H9 (cell line): ENCODE measurements at regions not wholly inside any gene's neighbourhood (a gene's known extent, or its start where the extent isn't known, plus 50 kb on each side); places are given as distances from the start of the nearest gene placed in this dataset.
A peak's percentile ranks its signal among the peaks of the same experiment; 100 is the strongest.
"Not testable (repeated sequence)": the region's sequence is repeated elsewhere in the genome, so short reads cannot be mapped to it uniquely, and the experiment has no call there.

Source experiments
- DNase-seq: peaks from one replicate; pipeline ENCODE4 v3.0.0-alpha.2; 2017
- H2AFZ ChIP-seq: one replicate; pipeline ENCODE4 v1.6.1; 2013; ENCODE audit warnings: mild to moderate bottlenecking, low read length, control low read depth, moderate library complexity
- H2AK5ac ChIP-seq: 2 replicates; pipeline ENCODE4 v1.6.1; 2013; ENCODE audit warnings: low read length, control low read depth, mixed read lengths; ENCODE audit not compliant: insufficient read length
- H2BK120ac ChIP-seq: one replicate; pipeline ENCODE4 v1.6.1; 2013; ENCODE audit warnings: low read depth, mild to moderate bottlenecking, low read length, control low read depth, inconsistent platforms; ENCODE audit not compliant: poor library complexity, severe bottlenecking
- H2BK12ac ChIP-seq: 2 replicates; pipeline ENCODE4 v1.6.1; 2013; ENCODE audit warnings: low read length, control low read depth, mixed read lengths, low read depth; ENCODE audit not compliant: insufficient read length
- H2BK15ac ChIP-seq: 2 replicates; pipeline ENCODE4 v1.6.1; 2013; ENCODE audit warnings: low read depth, low read length, control low read depth
- H2BK20ac ChIP-seq: one replicate; pipeline ENCODE4 v1.6.1; 2013; ENCODE audit warnings: low read depth, mild to moderate bottlenecking, low read length, control low read depth, inconsistent platforms; ENCODE audit not compliant: poor library complexity, severe bottlenecking
- H2BK5ac ChIP-seq: 2 replicates; pipeline ENCODE4 v1.6.1; 2013; ENCODE audit warnings: low read length, control low read depth, mixed read lengths; ENCODE audit not compliant: insufficient read length
- H3K14ac ChIP-seq: 2 replicates; pipeline ENCODE4 v1.6.1; 2013; ENCODE audit warnings: low read length, control low read depth; ENCODE audit not compliant: insufficient read depth
- H3K18ac ChIP-seq: 2 replicates; pipeline ENCODE4 v1.6.1; 2013; ENCODE audit warnings: low read depth, mild to moderate bottlenecking, mixed read lengths, low read length, control low read depth; ENCODE audit not compliant: insufficient read length
- H3K23ac ChIP-seq: 2 replicates; pipeline ENCODE4 v1.6.1; 2013; ENCODE audit warnings: low read length, control low read depth, mixed read lengths, low read depth; ENCODE audit not compliant: insufficient read length
- H3K23me2 ChIP-seq: 2 replicates; pipeline ENCODE4 v1.6.1; 2013; ENCODE audit warnings: low read depth, mild to moderate bottlenecking, mixed read lengths, low read length, control low read depth; ENCODE audit not compliant: insufficient read length, poor library complexity, severe bottlenecking
- H3K27ac ChIP-seq: 2 replicates; pipeline ENCODE4 v1.5.1; 2013; ENCODE audit warnings: low read length, control low read depth, mixed read lengths, low read depth; ENCODE audit not compliant: insufficient read length
- H3K27me3 ChIP-seq: 2 replicates; pipeline ENCODE4 v1.6.1; 2013; ENCODE audit warnings: low read length, control low read depth, inconsistent platforms; ENCODE audit not compliant: insufficient read depth
- H3K4ac ChIP-seq: 2 replicates; pipeline ENCODE4 v1.6.1; 2013; ENCODE audit warnings: low read depth, mild to moderate bottlenecking, control low read depth, inconsistent platforms, low read length, moderate library complexity
- H3K4me1 ChIP-seq: 2 replicates; pipeline ENCODE4 v1.6.1; 2013; ENCODE audit warnings: low read length, control low read depth, inconsistent platforms; ENCODE audit not compliant: insufficient read depth
- H3K4me2 ChIP-seq: 2 replicates; pipeline ENCODE4 v1.6.1; 2013; ENCODE audit warnings: low read length, control low read depth, mixed read lengths; ENCODE audit not compliant: insufficient read length, insufficient read depth
- H3K56ac ChIP-seq: 2 replicates; pipeline ENCODE4 v1.6.1; 2013; ENCODE audit warnings: low read depth, mild to moderate bottlenecking, mixed read lengths, low read length, control low read depth; ENCODE audit not compliant: insufficient read length
- H3K79me1 ChIP-seq: 2 replicates; pipeline ENCODE4 v1.6.1; 2013; ENCODE audit warnings: low read depth, mild to moderate bottlenecking, moderate library complexity, low read length, control low read depth, inconsistent platforms; ENCODE audit not compliant: insufficient read depth, poor library complexity, severe bottlenecking
- H3K79me2 ChIP-seq: 2 replicates; pipeline ENCODE4 v1.6.1; 2013; ENCODE audit warnings: low read length, control low read depth, inconsistent platforms; ENCODE audit not compliant: insufficient read depth
- H3K9ac ChIP-seq: 2 replicates; pipeline ENCODE4 v1.6.1; 2013; ENCODE audit warnings: low read length, control low read depth, mixed read lengths; ENCODE audit not compliant: insufficient read length; ENCODE audit errors: extremely low read depth
- H3K9me3 ChIP-seq: one replicate; pipeline ENCODE4 v1.6.1; 2013; ENCODE audit warnings: low read depth, low read length, inconsistent platforms; ENCODE audit not compliant: control insufficient read depth
- H3T11ph ChIP-seq: one replicate; pipeline ENCODE4 v1.6.1; 2013; ENCODE audit warnings: mild to moderate bottlenecking, low read length, control low read depth, inconsistent platforms
- H4K20me1 ChIP-seq: one replicate; pipeline ENCODE4 v1.6.1; 2013; ENCODE audit not compliant: control insufficient read depth, insufficient read length, insufficient read depth
- H4K5ac ChIP-seq: 2 replicates; pipeline ENCODE4 v1.6.1; 2013; ENCODE audit warnings: low read depth, mild to moderate bottlenecking, mixed read lengths, low read length, control low read depth; ENCODE audit not compliant: insufficient read length
- H4K8ac ChIP-seq: replicated peaks from 2 replicates; pipeline ENCODE4 v1.6.1; 2013; ENCODE audit warnings: low read length, control low read depth, mixed read lengths, low read depth; ENCODE audit not compliant: insufficient read length
- H4K91ac ChIP-seq: 2 replicates; pipeline ENCODE4 v1.6.1; 2013; ENCODE audit warnings: low read depth, mild to moderate bottlenecking, moderate library complexity, mixed read lengths, low read length, control low read depth; ENCODE audit not compliant: insufficient read length
- H3K27ac Mint-ChIP-seq, 3 experiments: 2 replicates in 2 of 3; 3 replicates in 1 of 3; pipeline ENCODE4 v1.8.0; 2020 to 2021; ENCODE audit warnings: mixed read lengths in 3 of 3, mild to moderate bottlenecking in 1 of 3, moderate library complexity in 1 of 3
- H3K27me3 Mint-ChIP-seq: 2 replicates; pipeline ENCODE4 v1.8.0; 2021; ENCODE audit warnings: low read depth, mild to moderate bottlenecking, moderate library complexity, mixed read lengths
- H3K36me3 Mint-ChIP-seq, 3 experiments: 2 replicates in 2 of 3; 3 replicates in 1 of 3; pipeline ENCODE4 v1.8.0; 2020 to 2021; ENCODE audit warnings: low read depth in 3 of 3, mixed read lengths in 3 of 3; ENCODE audit not compliant: insufficient read depth in 1 of 3
- H3K4me1 Mint-ChIP-seq, 2 experiments: 2 replicates each; pipeline ENCODE4 v1.8.0; 2020; ENCODE audit warnings: mixed read lengths in 2 of 2
- H3K4me3 Mint-ChIP-seq, 2 experiments: 2 replicates in 1 of 2; 3 replicates in 1 of 2; pipeline ENCODE4 v1.8.0; 2020 to 2021; ENCODE audit warnings: mild to moderate bottlenecking in 2 of 2, mixed read lengths in 2 of 2, moderate library complexity in 1 of 2
- H3K9me3 Mint-ChIP-seq, 2 experiments: 2 replicates in 1 of 2; 3 replicates in 1 of 2; pipeline ENCODE4 v1.8.0; 2020; ENCODE audit warnings: mild to moderate bottlenecking in 2 of 2, mixed read lengths in 2 of 2, moderate library complexity in 1 of 2
- CTCF ChIP-seq: fragments of 200-600 bp; sonication (generic); conservative IDR thresholded peaks from 3 replicates; pipeline ENCODE4 v1.8.0; 2021; ENCODE audit warnings: antibody characterized with exemption, mild to moderate bottlenecking
- WGBS: extraction: QIAGEN DNeasy Blood & Tissue Kit; methylation state at CpG from one replicate; pipeline ENCODE4 v1.1.7; 2013; ENCODE audit warnings: missing lambda C conversion rate, low lambda C conversion rate, mixed read lengths; ENCODE audit not compliant: insufficient read length; ENCODE audit errors: extremely low coverage; 5-methylcytosine and 5-hydroxymethylcytosine counted together

- Mint-ChIP-seq H3K9me3 (no peaks in the 10 kb centered on the region), H3K27me3 (no peaks in the 10 kb centered on the region), H3K36me3 (peaks cover 9 to 42% (median 20%) of the 10 kb centered on the region in 3 experiments), H3K4me1 (peaks cover 13 to 25% of the 10 kb centered on the region in 2 experiments), H3K27ac (no peak overlapping the region; a peak in 1 of 7 replicates), H3K4me3 (no peak overlapping the region)
- Histone ChIP-seq H3K56ac (no peak overlapping the region), H2BK20ac (no peak overlapping the region), H2AFZ (no peak overlapping the region), H3K79me2 (no peaks in the 10 kb centered on the region), H4K20me1 (no peaks in the 10 kb centered on the region), H4K5ac (no peak overlapping the region), H2BK120ac (no peak overlapping the region), H3T11ph (no peak overlapping the region), H3K23me2 (no peaks in the 10 kb centered on the region), H3K9me3 (no peaks in the 10 kb centered on the region), H3K18ac (no peak overlapping the region), H3K27me3 (no peaks in the 10 kb centered on the region), H2BK5ac (no peak overlapping the region), H2AK5ac (no peak overlapping the region), H2BK15ac (no peak overlapping the region), H3K9ac (no peak overlapping the region), H3K4ac (no peak overlapping the region), H3K4me1 (peaks cover 4% of the 10 kb centered on the region; the same call in 1 of the 2 replicates), H4K91ac (no peak overlapping the region), H3K23ac (no peak overlapping the region), H3K14ac (no peak overlapping the region), H3K4me2 (no peak overlapping the region), H3K79me1 (no peaks in the 10 kb centered on the region), H2BK12ac (no peak overlapping the region), H4K8ac (no peak overlapping the region), H3K27ac (no peak overlapping the region)
- no CpG with 5 or more reads among the region's 6 CpGs for WGBS
- DNase-seq: no peak
- TF ChIP-seq CTCF: peak; percentile 40; the same call in 2 of the 3 replicates
Measured at GRCh38 chr14:89468566-89468965, 51.5 kb upstream of the FOXN3 start.

GRCh38 chr14:89468030-89468429, 51.0 kb upstream of the FOXN3 start:
- not testable (repeated sequence) for H3T11ph ChIP-seq, H3K27ac ChIP-seq, H2BK5ac ChIP-seq, H3K14ac ChIP-seq, H2BK20ac ChIP-seq, H2BK120ac ChIP-seq, H4K20me1 ChIP-seq, H4K91ac ChIP-seq, H2BK12ac ChIP-seq, DNase-seq, H2AFZ ChIP-seq, H3K9me3 ChIP-seq, H3K18ac ChIP-seq, H3K4me1 ChIP-seq, H3K27me3 ChIP-seq, H3K4me2 ChIP-seq, H3K9me3 Mint-ChIP-seq, H3K9ac ChIP-seq, H2AK5ac ChIP-seq, H3K4ac ChIP-seq, H3K79me2 ChIP-seq, H3K79me1 ChIP-seq, H4K8ac ChIP-seq, H4K5ac ChIP-seq, H3K27me3 Mint-ChIP-seq, H3K4me3 Mint-ChIP-seq, H3K23ac ChIP-seq, H3K56ac ChIP-seq, H3K23me2 ChIP-seq, H2BK15ac ChIP-seq
- H3K36me3 Mint-ChIP-seq: peaks cover 4 to 37% (median 16%) of the 10 kb centered on the region in 3 experiments; a peak in 6 of 7 replicates
- peak overlapping the region in 1 of 3 experiments; percentile 38; a peak in 1 of 7 replicates for H3K27ac Mint-ChIP-seq
- H3K4me1 Mint-ChIP-seq: peaks cover 13 to 25% of the 10 kb centered on the region in 2 experiments
- no CpG with 5 or more reads among the region's 6 CpGs for WGBS
